ENCODE measurements at regions not wholly inside any gene's neighbourhood (a gene's known extent, or its start where the extent isn't known, plus 50 kb on each side); places are given as distances from the start of the nearest gene placed in this dataset.
A peak's percentile ranks its signal among the peaks of the same experiment; 100 is the strongest.

- no peak for DNase-seq (ENCODE audit: low spot score)
Measured at GRCh38 chr4:11342401-11342800, 86.3 kb downstream of the HS3ST1 start.

- DNase-seq (ENCODE audit: low spot score), result no peak
Measured at GRCh38 chr4:11341337-11342043, 87.2 kb downstream of the HS3ST1 start.

- DNase-seq (ENCODE audit: low spot score), result no peak
Measured at GRCh38 chr4:11338956-11339782, 89.5 kb downstream of the HS3ST1 start.

- DNase-seq (ENCODE audit: low spot score), result no peak
Measured at GRCh38 chr4:11337287-11337686, 91.4 kb downstream of the HS3ST1 start.

- no peak for DNase-seq (ENCODE audit: low spot score)
Measured at GRCh38 chr4:11336435-11336834, 92.3 kb downstream of the HS3ST1 start.

GRCh38 chr4:11334887-11335286, 93.8 kb downstream of the HS3ST1 start:
- no peak for DNase-seq (ENCODE audit: low spot score)

- DNase-seq (ENCODE audit: low spot score), result no peak
Measured at GRCh38 chr4:11328401-11328800, 100.3 kb downstream of the HS3ST1 start.

GRCh38 chr4:11326021-11326420, 102.7 kb downstream of the HS3ST1 start:
- DNase-seq (ENCODE audit: low spot score), result no peak

- DNase-seq (ENCODE audit: low spot score), result no peak
Measured at GRCh38 chr4:11323771-11324170, 104.9 kb downstream of the HS3ST1 start.

- peak; percentile 31 for DNase-seq (ENCODE audit: low spot score)
Measured at GRCh38 chr4:11313157-11313943, 115.3 kb downstream of the HS3ST1 start.

GRCh38 chr4:11312389-11312788, 116.3 kb downstream of the HS3ST1 start:
- DNase-seq (ENCODE audit: low spot score), result peak; percentile 85

GRCh38 chr4:11301075-11301660, 127.5 kb downstream of the HS3ST1 start:
- DNase-seq (ENCODE audit: low spot score), result no peak

- DNase-seq (ENCODE audit: low spot score), result no peak
Measured at GRCh38 chr4:11299836-11300235, 128.9 kb downstream of the HS3ST1 start.

- no peak for DNase-seq (ENCODE audit: low spot score)
Measured at GRCh38 chr4:11299016-11299415, 129.7 kb downstream of the HS3ST1 start.

- no peak for DNase-seq (ENCODE audit: low spot score)
Measured at GRCh38 chr4:11298451-11298850, 130.2 kb downstream of the HS3ST1 start.

- DNase-seq (ENCODE audit: low spot score), result no peak
Measured at GRCh38 chr4:11297627-11298026, 131.1 kb downstream of the HS3ST1 start.

- DNase-seq (ENCODE audit: low spot score), result peak; percentile 39
Measured at GRCh38 chr4:11297201-11297600, 131.5 kb downstream of the HS3ST1 start.

- no peak for DNase-seq (ENCODE audit: low spot score)
Measured at GRCh38 chr4:11293866-11294265, 134.8 kb downstream of the HS3ST1 start.

GRCh38 chr4:11287055-11287454, 141.6 kb downstream of the HS3ST1 start:
- no peak for DNase-seq (ENCODE audit: low spot score)

GRCh38 chr4:11286533-11286932, 142.2 kb downstream of the HS3ST1 start:
- no peak for DNase-seq (ENCODE audit: low spot score)

- peak; percentile 66 for DNase-seq (ENCODE audit: low spot score)
Measured at GRCh38 chr4:11281720-11282119, 147.0 kb downstream of the HS3ST1 start.

- no peak for DNase-seq (ENCODE audit: low spot score)
Measured at GRCh38 chr4:11271263-11271662, 157.4 kb downstream of the HS3ST1 start.

All from kidney tubule cell (primary cell).